GM12878 (cell line): ENCODE measurements at regions not wholly inside any gene's neighbourhood (a gene's known extent, or its start where the extent isn't known, plus 50 kb on each side); places are given as distances from the start of the nearest gene placed in this dataset.

Experiments
- ATAC-seq: fragments of 200-7000 bp; cut with Tn5 transposase; 3 replicates; pipeline ENCODE4 v1.9.1; 2020; ENCODE audit warnings: mild to moderate bottlenecking, moderate library complexity
- BruUV-seq: library from RNA; stranded (reverse); fragments of 400-500 nt; replicated peaks from 2 replicates; lab custom pipeline; 2021; lab: Mats Ljungman, UMichigan
- CTCF ChIA-PET: fragments of 300-600 bp; sonication (Branson Sonifier 250); formaldehyde crosslinking; extraction: SDS; loops from one replicate; lab custom pipeline; 2021; ENCODE audit warnings: inconsistent platforms; lab: Yijun Ruan, JAX
- POLR2A ChIA-PET: fragments of 350-600 bp; formaldehyde crosslinking; extraction: SDS; loops from one replicate; lab custom pipeline; 2021; ENCODE audit warnings: inconsistent platforms; lab: Charles Lee
- RAD21 ChIA-PET: fragments of 300-600 bp; sonication (Branson Sonifier 250); formaldehyde crosslinking; loops from one replicate; lab custom pipeline; 2023; ENCODE audit warnings: antibody characterized with exemption; ENCODE audit not compliant: unreplicated experiment; lab: Charles Lee
- SMC1A ChIA-PET: fragments of 300-600 bp; sonication (Branson Sonifier 250); formaldehyde crosslinking; loops from one replicate; lab custom pipeline; 2023; ENCODE audit not compliant: unreplicated experiment, uncharacterized antibody; lab: Charles Lee
- DNase-seq: peaks from one replicate; pipeline ENCODE4 v3.0.0-alpha.2; 2011; ENCODE audit warnings: low read depth, low spot score
- FAIRE-seq: peaks from 3 replicates; lab custom pipeline; 2011; peaks lifted over from hg19 to GRCh38; lab: Jason Lieb, UNC
- H2AFZ ChIP-seq: 2 replicates; pipeline ENCODE4 v1.6.0; 2011; ENCODE audit warnings: low read depth, low read length, control low read depth; ENCODE audit not compliant: control insufficient read depth
- H3K27ac ChIP-seq: 2 replicates; pipeline ENCODE4 v1.5.1; 2011; ENCODE audit warnings: control low read depth; ENCODE audit not compliant: control insufficient read depth, insufficient read depth
- H3K27me3 ChIP-seq, 2 experiments: replicated peaks in 1 of 2; 2 replicates each; pipeline versions ENCODE4 v1.6.0 to v1.6.1; 2011; ENCODE audit warnings: low read length in 1 of 2; ENCODE audit not compliant: control insufficient read depth in 2 of 2, insufficient read depth in 2 of 2
- H3K36me3 ChIP-seq, 2 experiments: 2 replicates each; pipeline ENCODE4 v1.5.1; 2011; ENCODE audit warnings: low read length in 1 of 2; ENCODE audit not compliant: control insufficient read depth in 2 of 2, insufficient read depth in 2 of 2
- H3K4me1 ChIP-seq: 2 replicates; pipeline ENCODE4 v1.6.1; 2011; ENCODE audit warnings: mild to moderate bottlenecking, low read length, moderate library complexity, mixed read lengths; ENCODE audit not compliant: control insufficient read depth, insufficient read depth
- H3K4me2 ChIP-seq: 2 replicates; pipeline ENCODE4 v1.6.0; 2011; ENCODE audit warnings: control low read depth; ENCODE audit not compliant: control insufficient read depth, insufficient read depth
- H3K4me3 ChIP-seq: fragments of 200-600 bp; sonication (generic); 2 replicates; pipeline ENCODE4 v1.5.1; 2016
- H3K79me2 ChIP-seq: 2 replicates; pipeline ENCODE4 v1.6.0; 2011; ENCODE audit warnings: low read length; ENCODE audit not compliant: control insufficient read depth, insufficient read depth
- H3K9ac ChIP-seq: 2 replicates; pipeline ENCODE4 v1.8.0; 2011; ENCODE audit warnings: low read length, control low read depth, mixed read lengths; ENCODE audit not compliant: control insufficient read depth, insufficient read depth
- H3K9me3 ChIP-seq: replicated peaks from 3 replicates; pipeline ENCODE4 v1.5.1; 2011; ENCODE audit warnings: mild to moderate bottlenecking, low read length; ENCODE audit not compliant: control insufficient read depth, insufficient read depth
- H4K20me1 ChIP-seq: 2 replicates; pipeline ENCODE4 v1.6.0; 2011; ENCODE audit not compliant: control insufficient read depth, insufficient read depth
- EED ChIP-seq: sonication (generic); IDR thresholded peaks from 2 replicates; pipeline ENCODE4 v1.6.1; 2016; ENCODE audit warnings: antibody characterized with exemption, low read depth
- KDM1A ChIP-seq: fragments of 200-600 bp; sonication (generic); IDR thresholded peaks from 2 replicates; pipeline ENCODE4 v1.6.1; 2016; ENCODE audit warnings: borderline replicate concordance
- MEF2A ChIP-seq: IDR thresholded peaks from 2 replicates; pipeline ENCODE4 v1.6.1; 2011; ENCODE audit warnings: low read depth, mild to moderate bottlenecking, low read length, moderate library complexity; ENCODE audit not compliant: insufficient read depth
- NFXL1 ChIP-seq: fragments of 450-650 bp; IDR thresholded peaks from 2 replicates; pipeline ENCODE4 v1.6.1; 2017; ENCODE audit warnings: antibody characterized with exemption, mild to moderate bottlenecking, borderline replicate concordance
- REST ChIP-seq: IDR thresholded peaks from 2 replicates; pipeline ENCODE4 v1.6.1; 2012; ENCODE audit warnings: mild to moderate bottlenecking, low read depth, low read length
- TCF7 ChIP-seq: IDR thresholded peaks from 2 replicates; pipeline ENCODE4 v1.6.1; 2014; ENCODE audit warnings: antibody characterized with exemption, borderline replicate concordance
- WGBS: methylation state at CpG from one replicate; pipeline ENCODE4 v1.1.6; 2016; ENCODE audit warnings: low lambda C conversion rate; ENCODE audit not compliant: insufficient replicate concordance, insufficient coverage; ENCODE audit errors: missing lambda C conversion rate; 5-methylcytosine and 5-hydroxymethylcytosine counted together
- in situ Hi-C: fragments of 300-500 bp; cut with MboI; formaldehyde crosslinking; loops from 9 replicates; pipeline ENCODE4 v1.14.3; 2018; ENCODE audit warnings: mixed read lengths
- intact Hi-C: fragments of 100-400 bp; cut with micrococcal nuclease; formaldehyde crosslinking; loops from one replicate; pipeline ENCODE4 v1.14.2; 2022; ENCODE audit not compliant: unreplicated experiment

- Histone ChIP-seq H3K9me3 (no peaks in the 10 kb centered on the region), H2AFZ (no peak overlapping the region), H4K20me1 (no peaks in the 10 kb centered on the region), H3K4me1 (no peaks in the 10 kb centered on the region), H3K27ac (no peak overlapping the region), H3K4me3 (no peak overlapping the region), H3K36me3 (no peaks in the 10 kb centered on the region), H3K79me2 (no peaks in the 10 kb centered on the region), H3K9ac (no peak overlapping the region), H3K4me2 (no peak overlapping the region), H3K27me3 (no peaks in the 10 kb centered on the region)
- TF ChIP-seq TCF7 (no peak), REST (peak; percentile 32; the same call in 1 of the 2 replicates)
- SMC1A ChIA-PET: no interaction called here
- DNase-seq (no peak), FAIRE-seq (no peak), ATAC-seq (no peak)
- POLR2A ChIA-PET: no interaction called here
- 5% methylated on average over 3 of the region's 3 CpGs for WGBS
- BruUV-seq: no TSS peak
- in situ Hi-C loops: no loop called here
- CTCF ChIA-PET: interaction anchor here (0.7 kb wide), 1 partner anchor 9 kb away, joined by 3 read pairs; no protein-coding TSS in a partner anchor
- intact Hi-C loops: no loop called here
- RAD21 ChIA-PET: no interaction called here
Measured at GRCh38 chr3:117238806-117239205, 529.2 kb downstream of the TUSC7 start.

GRCh38 chr3:117243657-117244056 is 534.1 kb downstream of the TUSC7 start:
- Histone ChIP-seq H3K27ac (no peak overlapping the region), H3K36me3 (no peaks in the 10 kb centered on the region), H3K4me1 (no peaks in the 10 kb centered on the region), H3K27me3 (no peaks in the 10 kb centered on the region; a peak in 1 of 4 replicates), H4K20me1 (no peaks in the 10 kb centered on the region), H3K9me3 (no peaks in the 10 kb centered on the region), H3K9ac (no peak overlapping the region), H3K79me2 (no peaks in the 10 kb centered on the region), H3K4me2 (no peak overlapping the region), H2AFZ (no peak overlapping the region), H3K4me3 (no peak overlapping the region)
- no peak for FAIRE-seq
- WGBS: 0% methylated on average over 2 of the region's 2 CpGs
- TF ChIP-seq KDM1A: no peak
- TF ChIP-seq MEF2A: no peak
- no peak for TF ChIP-seq NFXL1
- TF ChIP-seq EED: no peak
- BruUV-seq: no TSS peak
- ChIA-PET SMC1A (interaction anchor here (1.0 to 1.1 kb wide), 2 partner anchors 14 to 399 kb away, joined by 3 read pairs; no protein-coding TSS in a partner anchor), POLR2A (no interaction called here), CTCF (interaction anchor here (2.0 kb wide), 1 partner anchor 473 kb away, joined by 4 read pairs; no protein-coding TSS in a partner anchor), RAD21 (no interaction called here)
- no peak for ATAC-seq
- in situ Hi-C loops: no loop called here
- intact Hi-C loops: no loop called here
- DNase-seq: no peak
